Natural killer cell (primary cell): ENCODE measurements at regions not wholly inside any gene's neighbourhood (a gene's known extent, or its start where the extent isn't known, plus 50 kb on each side); places are given as distances from the start of the nearest gene placed in this dataset.

Source experiments
- ATAC-seq, 3 donors: fragments of 150-1000 bp in 2 of 3; fragments of 200-7000 bp in 1 of 3; cut with Tn5 transposase; 1 replicate in 1 of 3; 2 replicates in 2 of 3; pipeline ENCODE4 v1.10.0; 2021; ENCODE audit warnings: mild to moderate bottlenecking in 2 of 3, moderate library complexity in 2 of 3
- DNase-seq, 2 donors: peaks; one replicate each; pipeline versions ENCODE4 v3.0.0 to v3.0.0-alpha.2; 2013 to 2021; ENCODE audit warnings: mixed read lengths in 1 of 2
- H3K27ac ChIP-seq: one replicate; pipeline ENCODE4 v1.5.1; 2013; ENCODE audit warnings: mild to moderate bottlenecking, low read length
- H3K27me3 ChIP-seq: one replicate; pipeline ENCODE4 v1.6.1; 2013; ENCODE audit warnings: low read length; ENCODE audit not compliant: control insufficient read depth, insufficient read depth
- H3K36me3 ChIP-seq: one replicate; pipeline ENCODE4 v1.6.1; 2013; ENCODE audit warnings: low read length; ENCODE audit not compliant: control insufficient read depth, insufficient read depth
- H3K4me1 ChIP-seq: one replicate; pipeline ENCODE4 v1.6.1; 2013; ENCODE audit warnings: low read length; ENCODE audit not compliant: control insufficient read depth, insufficient read depth
- H3K4me3 ChIP-seq: one replicate; pipeline ENCODE4 v1.5.1; 2013; ENCODE audit warnings: low read length
- H3K9me3 ChIP-seq: one replicate; pipeline ENCODE4 v1.6.1; 2013; ENCODE audit warnings: low read length; ENCODE audit not compliant: control insufficient read depth, insufficient read depth
- H3K27ac Mint-ChIP-seq, 2 donors: one replicate each; pipeline ENCODE4 v1.8.0; 2022; ENCODE audit warnings: mild to moderate bottlenecking in 2 of 2, mixed read lengths in 2 of 2, moderate library complexity in 1 of 2
- H3K27me3 Mint-ChIP-seq, 2 donors: one replicate each; pipeline ENCODE4 v1.8.0; 2022; ENCODE audit warnings: low read depth in 2 of 2, mixed read lengths in 2 of 2
- H3K36me3 Mint-ChIP-seq: one replicate; pipeline ENCODE4 v1.8.0; 2022; ENCODE audit warnings: mixed read lengths
- H3K4me1 Mint-ChIP-seq, 2 donors: one replicate each; pipeline ENCODE4 v1.8.0; 2022; ENCODE audit warnings: mixed read lengths in 2 of 2
- H3K4me3 Mint-ChIP-seq: one replicate; pipeline ENCODE4 v1.8.0; 2022; ENCODE audit warnings: mild to moderate bottlenecking, moderate library complexity, mixed read lengths
- H3K9me3 Mint-ChIP-seq, 2 donors: one replicate each; pipeline ENCODE4 v1.8.0; 2022; ENCODE audit warnings: mixed read lengths in 2 of 2
- WGBS: methylation state at CpG from one replicate; pipeline ENCODE4 v1.1.7; 2013; ENCODE audit warnings: missing lambda C conversion rate; ENCODE audit not compliant: insufficient coverage; 5-methylcytosine and 5-hydroxymethylcytosine counted together
- intact Hi-C: fragments of 100-400 bp; cut with micrococcal nuclease; formaldehyde crosslinking; loops from one replicate; pipeline ENCODE4 v1.14.2; 2022
- TF ChIP-seq, protein P1 (sequence below): fragments of 200-600 bp; IDR thresholded peaks from one replicate; pipeline ENCODE4 v1.8.0; 2022; ENCODE audit warnings: antibody characterized with exemption

DNA sequence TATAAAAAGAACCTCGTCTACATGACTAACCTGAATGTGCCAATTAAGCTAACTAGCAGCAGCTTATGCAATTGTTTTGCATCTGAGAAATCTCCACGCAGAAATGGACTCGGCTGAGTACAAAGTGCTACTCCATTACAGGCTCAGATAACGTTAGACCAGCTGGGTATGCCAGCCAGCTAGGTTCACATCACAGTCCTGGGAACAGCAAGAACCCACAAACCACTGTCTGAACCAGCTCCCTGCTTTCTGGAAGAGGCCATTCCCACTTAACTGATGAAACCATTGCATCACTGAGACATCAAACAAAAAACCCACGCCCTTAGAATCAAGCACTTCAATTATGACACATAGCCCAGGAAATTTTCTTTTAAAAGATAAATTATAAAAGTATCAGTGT is 202.7 kb downstream of the CYRIA start:
- ATAC-seq = no peak
- Histone ChIP-seq H3K27me3 (no peaks in the 10 kb centered on the region), H3K9me3 (no peaks in the 10 kb centered on the region), H3K4me3 (no peak overlapping the region), H3K4me1 (no peaks in the 10 kb centered on the region), H3K27ac (no peak overlapping the region), H3K36me3 (no peaks in the 10 kb centered on the region)
- TF ChIP-seq, protein P1, sequence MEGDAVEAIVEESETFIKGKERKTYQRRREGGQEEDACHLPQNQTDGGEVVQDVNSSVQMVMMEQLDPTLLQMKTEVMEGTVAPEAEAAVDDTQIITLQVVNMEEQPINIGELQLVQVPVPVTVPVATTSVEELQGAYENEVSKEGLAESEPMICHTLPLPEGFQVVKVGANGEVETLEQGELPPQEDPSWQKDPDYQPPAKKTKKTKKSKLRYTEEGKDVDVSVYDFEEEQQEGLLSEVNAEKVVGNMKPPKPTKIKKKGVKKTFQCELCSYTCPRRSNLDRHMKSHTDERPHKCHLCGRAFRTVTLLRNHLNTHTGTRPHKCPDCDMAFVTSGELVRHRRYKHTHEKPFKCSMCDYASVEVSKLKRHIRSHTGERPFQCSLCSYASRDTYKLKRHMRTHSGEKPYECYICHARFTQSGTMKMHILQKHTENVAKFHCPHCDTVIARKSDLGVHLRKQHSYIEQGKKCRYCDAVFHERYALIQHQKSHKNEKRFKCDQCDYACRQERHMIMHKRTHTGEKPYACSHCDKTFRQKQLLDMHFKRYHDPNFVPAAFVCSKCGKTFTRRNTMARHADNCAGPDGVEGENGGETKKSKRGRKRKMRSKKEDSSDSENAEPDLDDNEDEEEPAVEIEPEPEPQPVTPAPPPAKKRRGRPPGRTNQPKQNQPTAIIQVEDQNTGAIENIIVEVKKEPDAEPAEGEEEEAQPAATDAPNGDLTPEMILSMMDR = no peak
- no peak overlapping the region for H3K27ac Mint-ChIP-seq
- H3K36me3 Mint-ChIP-seq = no peaks in the 10 kb centered on the region
- peaks cover 0 to 2% of the 10 kb centered on the region in 2 donors for H3K9me3 Mint-ChIP-seq
- H3K27me3 Mint-ChIP-seq = peaks cover 11 to 18% of the 10 kb centered on the region in 2 donors
- 60% methylated on average over 4 of the region's 5 CpGs for WGBS
- no peak overlapping the region for H3K4me3 Mint-ChIP-seq
- intact Hi-C loops = no loop called here
- DNase-seq = no peak
- no peaks in the 10 kb centered on the region for H3K4me1 Mint-ChIP-seq

DNA sequence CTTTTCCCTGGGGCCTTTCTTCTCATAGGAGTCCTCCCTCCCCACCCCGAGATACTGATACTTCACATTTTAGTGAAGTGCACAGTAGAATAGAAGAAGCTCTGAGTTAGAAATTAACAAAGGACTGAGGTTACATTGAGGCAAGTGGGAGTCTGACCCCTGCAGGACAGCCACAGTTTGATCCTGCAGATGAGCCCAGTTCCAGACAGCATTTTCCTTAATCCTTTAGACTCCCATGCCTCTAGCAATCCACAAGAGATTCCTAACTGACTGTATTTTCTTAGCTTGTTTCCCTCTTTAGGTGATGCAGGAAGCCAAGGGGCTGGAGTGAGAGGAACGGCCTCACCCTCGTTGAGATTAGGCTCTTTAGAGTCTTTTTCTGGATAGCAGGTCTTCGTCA is 204.0 kb downstream of the CYRIA start:
- WGBS = 83% methylated on average over 3 of the region's 4 CpGs
- no peak overlapping the region for H3K27ac ChIP-seq
- H3K9me3 ChIP-seq = no peaks in the 10 kb centered on the region
- H3K9me3 Mint-ChIP-seq = peaks cover 0 to 2% of the 10 kb centered on the region in 2 donors
- peaks cover 11 to 18% of the 10 kb centered on the region in 2 donors for H3K27me3 Mint-ChIP-seq
- no peak overlapping the region for H3K27ac Mint-ChIP-seq
- no peaks in the 10 kb centered on the region for H3K36me3 Mint-ChIP-seq
- intact Hi-C loops = no loop called here
- no peaks in the 10 kb centered on the region for H3K4me1 Mint-ChIP-seq
- no peak overlapping the region for H3K4me3 ChIP-seq
- DNase-seq = no peak
- H3K27me3 ChIP-seq = no peaks in the 10 kb centered on the region
- no peaks in the 10 kb centered on the region for H3K4me1 ChIP-seq
- TF ChIP-seq, protein P1 = no peak
- no peaks in the 10 kb centered on the region for H3K36me3 ChIP-seq
- no peak overlapping the region for H3K4me3 Mint-ChIP-seq
- ATAC-seq = no peak

DNA sequence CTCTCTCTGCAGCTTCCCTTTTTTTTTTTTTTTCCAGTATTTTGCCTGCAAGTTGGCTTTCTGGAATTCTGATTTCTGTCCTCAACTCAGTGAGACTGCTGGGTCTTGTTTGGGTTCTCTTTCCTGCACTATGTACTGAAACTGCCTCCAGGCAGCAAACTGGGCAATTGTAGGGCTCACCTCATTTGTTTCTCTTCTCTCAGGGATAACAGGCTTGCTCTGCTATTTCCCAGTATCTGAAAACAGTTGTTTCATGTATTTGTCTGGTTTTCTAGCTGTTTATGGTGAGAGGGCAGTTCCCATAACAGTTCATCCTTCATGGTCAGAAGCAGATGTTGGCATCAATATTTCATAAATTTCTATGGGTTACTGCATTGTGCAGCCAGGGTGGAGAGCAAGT is 206.0 kb downstream of the CYRIA start:
- no peak overlapping the region for H3K4me3 Mint-ChIP-seq
- no peaks in the 10 kb centered on the region for H3K27me3 ChIP-seq
- no peaks in the 10 kb centered on the region for H3K4me1 Mint-ChIP-seq
- H3K4me1 ChIP-seq = no peaks in the 10 kb centered on the region
- H3K9me3 Mint-ChIP-seq = peaks cover 0 to 2% of the 10 kb centered on the region in 2 donors
- H3K27ac Mint-ChIP-seq = no peak overlapping the region
- H3K27me3 Mint-ChIP-seq = peaks cover 8 to 18% of the 10 kb centered on the region in 2 donors
- no peaks in the 10 kb centered on the region for H3K36me3 ChIP-seq
- no peak overlapping the region for H3K27ac ChIP-seq
- intact Hi-C loops = no loop called here
- ATAC-seq (no peak), DNase-seq (no peak)
- H3K4me3 ChIP-seq = no peak overlapping the region
- TF ChIP-seq, protein P1 = no peak
- no peaks in the 10 kb centered on the region for H3K36me3 Mint-ChIP-seq
- no peaks in the 10 kb centered on the region for H3K9me3 ChIP-seq

DNA sequence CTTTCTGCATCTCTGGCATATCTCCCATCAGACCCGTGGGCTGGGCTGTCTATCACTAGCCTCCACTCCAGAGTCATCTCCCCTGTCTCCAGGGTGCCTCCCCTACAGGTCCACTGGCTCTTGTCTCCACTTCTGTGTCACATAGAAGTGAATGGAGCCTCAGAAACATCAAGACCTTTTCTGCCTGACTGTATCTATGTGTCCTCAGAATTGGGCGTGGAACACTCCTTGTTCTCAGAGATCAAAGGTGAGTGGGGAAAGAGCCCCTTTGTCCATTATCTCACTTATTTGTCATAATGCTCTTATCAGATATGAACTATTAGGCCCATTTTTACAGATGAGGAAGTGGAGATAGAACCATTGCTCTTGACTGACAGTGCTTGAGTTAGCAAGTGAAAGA is 211.0 kb downstream of the CYRIA start:
- Histone ChIP-seq H3K27ac (no peak overlapping the region), H3K27me3 (no peaks in the 10 kb centered on the region), H3K9me3 (no peaks in the 10 kb centered on the region), H3K4me3 (no peak overlapping the region), H3K4me1 (no peaks in the 10 kb centered on the region), H3K36me3 (no peaks in the 10 kb centered on the region)
- H3K27me3 Mint-ChIP-seq = peaks cover 5 to 9% of the 10 kb centered on the region in 2 donors
- no peak overlapping the region for H3K4me3 Mint-ChIP-seq
- H3K9me3 Mint-ChIP-seq = peaks cover 0 to 2% of the 10 kb centered on the region in 2 donors
- 88% methylated on average over 2 of the region's 2 CpGs for WGBS
- H3K27ac Mint-ChIP-seq = no peak overlapping the region
- ATAC-seq (no peak), DNase-seq (no peak)
- no peaks in the 10 kb centered on the region for H3K4me1 Mint-ChIP-seq
- intact Hi-C loops = no loop called here
- TF ChIP-seq, protein P1 = no peak
- no peaks in the 10 kb centered on the region for H3K36me3 Mint-ChIP-seq
